Urothelium cell line (cell line): ENCODE measurements at regions not wholly inside any gene's neighbourhood (a gene's known extent, or its start where the extent isn't known, plus 50 kb on each side); places are given as distances from the start of the nearest gene placed in this dataset.

Experiments
- DNase-seq: peaks from one replicate; pipeline ENCODE4 v3.0.0; 2011; ENCODE audit warnings: low spot score, mixed read lengths
- FAIRE-seq: peaks from 2 replicates; lab custom pipeline; 2011; peaks lifted over from hg19 to GRCh38; lab: Jason Lieb, UNC

DNA sequence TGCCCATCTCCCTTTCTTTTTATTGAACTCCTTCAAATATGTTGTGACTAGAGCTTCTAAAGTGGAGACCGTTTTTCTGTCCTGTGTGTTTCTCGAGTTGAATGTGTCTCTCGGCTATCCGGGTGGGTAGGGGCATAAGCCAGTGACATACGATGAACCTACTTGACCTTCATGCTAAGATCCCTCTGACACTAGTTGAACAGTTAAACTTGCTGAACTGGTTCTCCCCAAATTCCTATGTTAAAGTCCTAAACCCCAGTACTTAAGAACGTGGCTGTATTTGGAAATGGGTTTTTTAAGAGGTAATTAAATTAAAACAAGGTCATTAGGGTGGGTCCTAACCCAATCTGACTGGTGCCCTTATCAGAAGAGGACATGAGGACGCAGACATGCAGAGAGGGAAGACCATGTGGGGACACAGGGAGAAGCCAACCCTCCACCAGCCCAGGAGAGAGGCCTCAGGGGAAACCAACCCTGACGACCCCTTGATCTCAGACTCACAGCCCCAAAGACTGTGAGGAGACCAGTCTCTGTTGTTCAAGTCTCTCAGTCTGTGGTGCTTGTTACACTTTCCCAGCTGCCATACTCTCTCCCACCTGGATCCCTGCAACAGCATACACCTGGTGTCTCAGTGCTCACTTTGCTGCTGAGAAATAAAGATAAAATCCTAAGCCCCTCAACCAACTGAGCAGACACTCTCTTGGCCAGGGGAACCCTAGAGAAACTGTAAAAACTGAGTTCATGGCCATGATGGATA lies 208.4 kb downstream of the MYLK4 start:
- FAIRE-seq (no peak), DNase-seq (no peak)

DNA sequence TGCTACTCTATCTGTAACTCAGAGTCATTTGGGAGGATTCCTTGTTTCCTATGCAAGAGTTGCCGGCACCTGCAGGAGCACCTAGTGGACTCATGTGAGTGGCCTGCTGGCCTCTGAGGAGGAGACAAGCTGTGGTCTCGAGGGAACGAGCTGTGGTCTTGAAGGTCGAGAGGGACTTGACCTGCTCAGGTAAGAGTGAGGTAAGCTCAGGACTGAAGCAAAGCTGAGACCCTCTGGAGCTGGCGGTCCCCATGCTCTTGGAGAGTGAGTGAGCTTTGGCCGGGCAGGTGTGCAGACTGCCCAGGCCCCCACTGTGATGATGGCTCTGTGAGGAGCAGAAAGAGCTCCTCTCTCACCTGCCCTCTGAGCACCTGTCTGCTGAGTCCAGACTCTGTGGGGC lies 214.3 kb downstream of the MYLK4 start:
- DNase-seq (no peak), FAIRE-seq (no peak)

DNA sequence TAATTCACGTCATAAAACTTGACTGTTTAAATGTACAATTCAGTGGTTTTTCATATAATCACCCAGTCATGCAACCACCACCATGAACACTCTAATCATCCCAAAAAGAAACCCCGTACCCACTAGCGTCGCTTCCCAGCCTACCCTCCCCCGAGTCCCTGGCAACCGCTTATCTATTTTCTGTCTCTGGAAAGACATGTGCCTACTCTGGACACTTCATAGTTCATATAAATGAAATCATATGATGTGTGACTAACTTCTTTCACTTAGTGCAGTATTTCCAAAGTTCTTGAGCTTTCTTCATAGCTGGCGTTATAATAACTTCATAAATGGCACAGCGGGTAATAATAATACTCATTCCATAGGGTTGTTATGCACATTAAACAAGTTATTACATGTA lies 215.2 kb downstream of the MYLK4 start:
- no peak for FAIRE-seq
- no peak for DNase-seq

DNA sequence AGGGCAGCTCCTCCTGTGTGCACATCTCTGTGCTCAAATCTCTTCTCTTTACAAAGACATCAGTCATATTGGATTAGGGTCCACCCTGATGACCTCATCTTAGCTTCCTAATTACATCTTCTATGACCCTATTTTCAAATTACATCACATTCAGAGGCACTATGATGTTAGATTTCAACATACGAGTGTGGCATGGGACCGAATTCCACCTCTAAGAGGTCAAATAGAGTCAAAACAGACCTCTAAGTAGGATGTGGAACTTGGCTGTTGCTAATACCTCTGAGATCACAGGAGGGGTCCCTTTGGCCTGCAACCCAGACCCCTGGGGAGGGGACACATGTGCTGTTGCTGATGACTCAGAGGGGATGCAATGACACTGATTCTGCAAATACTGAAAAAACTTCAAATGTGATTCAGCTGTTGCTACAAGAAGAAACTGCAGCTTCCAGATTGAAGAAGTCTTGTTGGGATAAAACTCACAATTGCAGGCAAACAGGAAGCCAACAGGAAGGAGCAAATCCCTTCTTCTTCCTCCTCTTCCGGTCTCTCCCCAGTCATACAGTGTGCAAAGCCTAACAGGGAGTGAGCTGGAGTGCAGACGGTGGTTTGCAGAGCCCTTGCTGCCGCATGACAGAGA lies 216.2 kb downstream of the MYLK4 start:
- FAIRE-seq (no peak), DNase-seq (no peak)

DNA sequence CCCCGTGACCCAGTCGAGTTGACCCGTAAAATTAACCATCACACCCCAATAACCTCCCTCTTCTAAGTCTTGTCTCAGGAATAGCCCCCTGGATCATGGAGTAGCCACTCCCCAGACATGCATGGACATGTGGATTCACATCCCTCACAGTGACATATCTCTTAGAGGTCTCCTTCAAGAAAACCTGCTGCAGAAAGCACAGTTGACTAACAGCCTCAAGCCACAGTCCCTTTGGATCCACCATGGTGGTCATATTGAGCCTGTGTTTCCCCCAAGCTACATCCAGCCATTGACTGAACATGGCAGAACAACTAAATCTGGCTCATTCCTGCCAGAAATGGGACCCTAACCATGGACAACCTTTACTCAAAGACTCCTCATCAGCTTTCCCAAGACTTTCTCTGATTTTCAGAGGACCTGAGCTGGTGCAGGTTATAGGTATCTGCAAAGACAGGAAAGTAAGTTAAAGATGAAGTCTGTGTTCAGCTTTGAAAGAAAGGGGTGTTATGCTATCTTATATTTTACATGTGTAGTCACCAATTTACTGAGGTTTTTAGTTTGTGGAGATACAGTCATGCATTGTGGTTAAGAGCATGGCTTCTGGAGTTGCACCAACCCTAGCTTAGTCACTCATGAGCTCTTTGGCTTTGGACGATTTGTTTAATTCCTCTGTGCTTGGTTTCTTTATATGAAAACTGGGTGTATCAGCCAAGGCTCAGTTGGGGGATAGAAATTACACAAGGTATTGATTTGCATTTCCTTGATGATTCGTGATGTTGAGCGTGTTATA lies 219.1 kb downstream of the MYLK4 start:
- FAIRE-seq (no peak), DNase-seq (peak; percentile 25)

DNA sequence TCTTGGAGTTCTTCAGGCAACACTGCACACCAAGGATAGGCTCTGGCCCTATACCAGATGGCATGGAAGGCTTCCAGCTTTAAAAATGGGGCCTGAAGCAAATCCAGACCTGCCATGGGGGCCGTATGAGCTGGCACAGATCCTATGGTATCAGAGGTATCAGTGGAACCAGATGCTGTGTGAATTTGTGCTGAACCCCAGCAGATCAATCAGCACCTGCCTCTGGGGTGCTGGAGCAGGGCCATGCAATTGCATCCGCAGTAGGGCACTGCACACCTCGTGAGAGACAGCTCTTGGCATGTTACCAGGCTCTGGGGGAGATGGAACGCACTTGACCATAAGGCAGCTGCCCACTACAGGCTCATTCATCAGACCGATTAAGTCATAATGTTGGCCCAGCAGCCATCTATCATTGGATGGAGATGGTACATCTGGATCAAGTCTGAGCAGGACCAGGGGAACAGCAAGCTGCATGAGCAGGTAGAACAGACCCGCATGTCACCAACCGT lies 221.5 kb downstream of the MYLK4 start:
- DNase-seq = no peak
- no peak for FAIRE-seq

DNA sequence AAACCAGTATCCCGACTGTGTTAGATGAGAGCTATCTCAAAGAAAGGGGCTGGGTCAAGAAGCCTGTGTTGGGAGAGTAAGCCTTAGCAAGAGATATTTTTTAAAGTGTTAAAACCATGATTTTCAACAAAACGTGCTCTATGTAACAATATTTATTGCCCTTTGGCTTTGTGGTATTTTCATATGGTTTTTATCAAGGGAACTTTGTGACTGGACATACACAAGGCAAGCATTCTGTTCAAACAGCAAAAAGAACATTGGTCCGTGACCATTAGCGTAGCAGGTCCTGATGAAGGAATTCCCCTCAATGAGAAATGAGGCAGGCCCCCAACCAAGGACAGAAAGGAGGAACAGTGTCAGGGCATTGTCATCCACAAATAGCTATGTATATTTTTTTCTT lies 222.6 kb downstream of the MYLK4 start:
- no peak for FAIRE-seq
- no peak for DNase-seq

DNA sequence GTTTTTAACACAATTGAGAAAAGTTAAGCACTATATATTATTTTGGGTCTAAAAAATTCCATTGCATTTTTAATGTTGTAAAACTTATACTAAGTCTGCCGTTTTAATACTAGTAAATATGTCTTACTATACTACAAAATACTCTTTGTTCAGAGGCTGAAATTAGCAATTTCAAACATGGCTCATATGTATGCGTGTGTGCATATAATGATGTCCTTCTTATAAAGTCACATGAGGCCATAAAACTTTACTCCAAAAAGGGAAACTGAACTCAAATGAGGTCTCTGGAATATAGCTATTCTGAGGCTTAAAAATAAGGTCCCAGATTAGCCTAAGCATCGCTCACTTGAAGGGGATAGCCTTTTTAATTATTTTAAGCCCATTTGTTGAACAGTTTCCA lies 224.0 kb downstream of the MYLK4 start:
- DNase-seq (no peak), FAIRE-seq (no peak)

DNA sequence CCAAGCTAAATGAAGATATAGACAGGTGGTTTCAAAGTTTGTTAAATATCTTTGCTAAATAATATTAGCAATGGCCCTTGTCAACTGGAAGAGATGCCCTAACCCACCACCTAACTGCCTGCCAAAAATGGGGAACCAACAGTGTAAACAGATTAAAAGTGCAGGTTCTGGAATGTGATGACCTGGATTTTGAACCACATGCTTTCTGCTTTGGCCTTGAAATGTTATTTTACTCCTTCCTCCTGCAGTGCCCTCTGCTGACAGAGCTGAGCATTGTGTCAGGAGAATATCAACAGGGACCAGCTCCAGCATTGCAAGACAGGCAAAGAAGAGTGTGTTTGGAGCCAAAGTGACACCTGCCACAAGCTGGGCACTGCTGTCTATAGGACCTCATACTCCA lies 226.6 kb downstream of the MYLK4 start:
- DNase-seq (no peak), FAIRE-seq (no peak)

DNA sequence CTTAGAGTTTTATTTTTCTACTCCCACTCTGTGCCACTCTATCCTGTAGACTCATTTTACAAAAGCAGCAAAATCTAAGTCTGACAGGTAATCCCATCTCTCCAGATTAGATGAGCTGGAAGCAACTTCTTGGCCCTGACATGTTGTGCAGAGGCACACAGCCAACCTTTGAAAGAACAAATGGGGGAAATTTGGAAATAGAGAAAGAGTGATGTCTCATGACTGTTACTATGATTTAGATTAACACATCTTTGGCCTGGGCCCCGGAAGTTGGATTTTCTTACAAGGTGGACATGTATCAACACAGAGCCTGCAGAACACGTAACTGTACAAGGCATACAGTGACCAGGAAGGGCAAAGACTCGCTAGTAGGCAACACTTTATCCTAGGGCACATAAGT lies 227.7 kb downstream of the MYLK4 start:
- FAIRE-seq (no peak), DNase-seq (no peak)

DNA sequence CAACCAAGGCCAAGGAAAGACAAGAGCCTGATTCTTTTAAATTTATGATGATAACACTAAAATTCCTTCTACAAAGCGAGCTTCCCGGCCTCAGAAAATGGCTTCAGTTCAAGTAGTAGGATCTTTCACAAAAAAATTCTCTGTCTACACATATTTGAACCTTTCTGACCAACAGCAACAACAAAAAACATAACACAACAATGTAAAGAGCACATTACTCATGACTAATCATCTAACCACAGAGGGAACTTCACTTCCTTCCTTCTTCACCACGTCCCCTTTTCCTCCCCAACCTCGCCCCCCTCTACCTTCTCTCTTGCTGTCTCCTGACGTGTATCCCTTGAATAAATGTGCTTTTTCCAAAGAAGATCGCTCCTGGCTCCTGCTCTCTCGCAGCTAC lies 228.2 kb downstream of the MYLK4 start:
- FAIRE-seq = no peak
- peak; percentile 44 for DNase-seq

DNA sequence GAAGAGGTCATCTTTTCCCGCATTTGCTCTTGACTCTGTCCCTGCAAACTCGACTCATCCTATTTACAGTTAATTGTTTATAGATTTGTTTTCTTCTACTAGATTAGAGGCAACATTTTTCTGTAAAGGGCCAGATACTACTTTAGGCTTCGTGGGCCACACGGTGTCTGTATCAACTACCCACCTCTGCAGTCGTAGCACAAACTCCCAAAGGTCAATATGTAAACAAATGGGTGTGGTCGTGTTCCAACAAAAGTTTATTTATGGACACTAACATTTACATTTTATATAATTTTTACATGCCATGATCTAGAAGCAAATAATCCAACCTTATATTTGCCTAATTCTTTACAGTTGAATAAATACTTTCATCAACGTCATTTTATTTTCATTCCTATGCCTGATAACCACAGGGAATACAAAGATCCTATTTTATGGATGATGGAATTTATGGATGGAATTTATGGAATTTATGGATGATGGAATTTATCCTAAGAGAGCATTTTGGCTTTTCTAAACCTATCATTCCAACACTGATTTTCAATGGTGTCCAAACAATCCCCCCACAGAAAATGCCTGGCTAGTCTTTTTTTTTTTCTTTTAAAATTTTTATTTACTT lies 232.8 kb downstream of the MYLK4 start:
- DNase-seq (no peak), FAIRE-seq (no peak)

DNA sequence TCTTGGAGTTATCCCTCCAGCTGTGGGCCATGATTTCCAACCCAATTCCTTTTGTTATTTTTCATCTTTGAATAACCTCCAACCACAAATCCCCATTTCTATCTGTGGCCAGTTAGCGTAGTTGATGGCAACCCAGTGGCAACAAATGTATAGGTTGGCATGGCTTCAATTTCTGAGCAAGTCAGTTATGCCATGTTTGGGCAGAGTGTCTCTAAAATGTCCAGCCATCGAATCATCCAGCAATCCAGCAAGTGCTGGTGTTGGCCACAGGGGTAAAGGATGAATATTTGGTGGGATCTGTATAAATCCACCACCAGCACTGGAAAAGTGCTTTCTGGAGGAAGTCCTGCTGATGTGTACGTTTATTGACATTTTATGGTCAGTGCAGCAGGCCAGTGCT lies 233.3 kb downstream of the MYLK4 start:
- no peak for FAIRE-seq
- DNase-seq = no peak

DNA sequence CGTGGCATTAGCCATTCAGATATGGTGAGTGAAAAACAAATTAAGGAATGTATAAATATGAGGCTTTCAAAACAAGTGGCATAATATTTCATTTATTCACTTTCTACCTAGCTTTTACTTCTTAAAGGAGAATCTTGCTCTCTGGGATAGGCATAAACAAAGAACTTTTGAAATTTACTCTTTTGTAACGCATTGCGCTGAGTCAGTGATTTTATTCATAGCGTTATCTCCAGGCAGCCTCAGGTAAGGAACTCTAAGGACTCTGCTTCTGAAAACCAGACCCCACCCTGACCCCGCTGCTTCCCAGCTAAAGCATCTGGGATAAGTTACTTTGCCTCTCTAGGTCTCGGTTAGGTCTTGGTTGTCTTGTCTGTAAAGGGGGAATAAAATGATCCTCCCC lies 234.7 kb downstream of the MYLK4 start:
- DNase-seq = no peak
- FAIRE-seq = no peak

DNA sequence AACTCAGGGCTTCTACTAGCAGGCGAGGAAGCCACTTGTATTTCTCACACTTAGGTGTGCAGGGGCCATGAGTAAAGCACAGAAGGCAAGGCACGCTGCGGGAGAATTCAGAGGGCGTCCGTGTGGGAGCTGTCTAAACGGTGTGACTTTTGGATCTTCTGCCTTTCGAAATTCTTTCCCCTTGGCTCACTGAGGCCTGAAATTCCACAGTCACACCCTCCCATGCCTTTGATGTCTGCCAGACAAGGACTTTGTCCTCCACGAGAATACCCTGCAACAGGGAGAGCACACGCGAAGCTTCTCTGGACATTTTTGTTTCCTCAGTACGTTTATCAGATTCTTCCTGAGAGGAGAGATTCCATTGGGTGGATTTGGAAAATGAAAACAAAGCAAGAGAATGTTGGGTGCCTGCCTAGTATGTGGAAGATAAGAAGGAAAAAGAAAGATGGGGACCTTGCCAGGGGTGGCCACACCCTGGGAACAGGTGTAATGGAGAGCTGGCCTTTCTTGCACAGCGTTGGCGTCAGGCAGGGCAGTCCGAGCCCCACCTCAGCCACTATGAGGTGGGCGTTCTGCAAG lies 235.7 kb downstream of the MYLK4 start:
- no peak for FAIRE-seq
- DNase-seq = no peak

DNA sequence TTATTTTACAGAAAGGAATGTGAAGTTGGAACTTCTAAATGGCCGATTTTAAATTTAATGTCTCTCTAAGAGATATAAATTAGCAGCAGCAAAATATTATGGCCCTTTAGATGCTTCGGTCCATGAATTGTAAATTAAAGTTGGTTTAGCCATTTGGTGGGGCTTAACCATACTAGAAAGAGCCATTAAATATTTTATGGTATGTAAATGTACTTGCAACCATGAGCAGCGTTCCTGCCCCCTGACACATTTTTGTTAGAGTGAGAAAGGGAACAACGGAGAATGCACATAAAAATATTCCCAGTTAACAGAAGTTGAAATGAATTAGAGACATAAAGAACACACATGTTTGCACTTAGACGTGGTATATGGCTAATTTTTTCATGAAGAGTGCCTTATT lies 237.9 kb downstream of the MYLK4 start:
- DNase-seq (no peak), FAIRE-seq (no peak)

DNA sequence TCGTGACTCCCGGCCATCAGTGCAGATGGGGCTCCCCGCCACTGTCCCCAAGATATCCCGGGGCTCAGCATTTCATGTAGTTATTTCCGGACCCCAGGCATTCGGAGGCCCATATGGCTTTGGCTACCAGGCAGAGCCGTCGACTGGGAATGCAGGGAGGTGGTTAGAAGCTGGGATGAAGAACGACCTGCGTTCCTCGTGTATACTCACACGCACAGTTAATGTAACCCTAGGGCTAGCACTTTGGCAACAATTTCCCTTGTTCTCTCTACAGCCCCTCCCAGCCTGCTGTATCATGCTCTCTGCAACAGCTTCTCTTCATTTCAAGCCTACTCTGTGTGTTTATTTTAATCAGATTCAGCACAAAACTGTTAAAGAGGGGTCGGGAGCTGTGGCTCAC lies 240.4 kb downstream of the MYLK4 start:
- DNase-seq (no peak), FAIRE-seq (no peak)

DNA sequence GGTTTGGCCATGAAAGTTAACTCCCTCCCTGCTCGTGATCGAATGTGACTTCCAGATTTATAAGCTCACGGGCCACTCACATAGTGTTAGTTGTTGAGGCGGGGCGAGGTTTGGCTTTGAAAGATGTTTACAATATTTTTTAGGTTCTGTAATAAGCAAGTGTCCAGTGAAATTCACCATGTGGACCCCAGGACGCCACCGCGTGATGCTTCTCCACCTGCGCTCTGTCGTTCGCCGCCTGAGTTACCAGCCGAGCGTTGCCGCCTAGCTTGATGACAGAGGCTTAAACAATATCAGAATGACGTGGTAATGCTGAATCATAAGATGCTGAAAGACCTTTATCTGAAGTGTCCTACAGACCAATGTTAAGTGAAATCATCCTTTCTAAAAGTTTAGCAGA lies 241.0 kb downstream of the MYLK4 start:
- FAIRE-seq = no peak
- no peak for DNase-seq

DNA sequence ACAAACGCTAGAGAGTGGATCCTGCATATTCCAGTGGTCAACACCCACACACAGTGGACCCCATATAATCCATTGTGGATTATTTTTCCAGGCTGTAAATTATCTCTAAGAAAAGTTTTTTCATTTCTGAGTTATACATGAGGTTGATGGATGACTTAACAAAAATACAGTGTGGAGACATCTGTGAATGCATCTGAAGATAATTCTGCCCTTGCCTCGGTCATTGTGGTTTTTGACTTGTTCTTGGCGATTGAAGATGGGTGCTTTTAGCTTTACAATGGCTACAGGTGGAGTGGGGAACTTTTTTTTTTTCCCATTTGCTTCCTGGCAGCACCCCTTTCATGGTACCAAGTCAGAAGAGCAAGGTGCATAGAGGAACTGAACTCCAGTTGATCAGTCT lies 242.7 kb downstream of the MYLK4 start:
- no peak for DNase-seq
- FAIRE-seq = no peak

DNA sequence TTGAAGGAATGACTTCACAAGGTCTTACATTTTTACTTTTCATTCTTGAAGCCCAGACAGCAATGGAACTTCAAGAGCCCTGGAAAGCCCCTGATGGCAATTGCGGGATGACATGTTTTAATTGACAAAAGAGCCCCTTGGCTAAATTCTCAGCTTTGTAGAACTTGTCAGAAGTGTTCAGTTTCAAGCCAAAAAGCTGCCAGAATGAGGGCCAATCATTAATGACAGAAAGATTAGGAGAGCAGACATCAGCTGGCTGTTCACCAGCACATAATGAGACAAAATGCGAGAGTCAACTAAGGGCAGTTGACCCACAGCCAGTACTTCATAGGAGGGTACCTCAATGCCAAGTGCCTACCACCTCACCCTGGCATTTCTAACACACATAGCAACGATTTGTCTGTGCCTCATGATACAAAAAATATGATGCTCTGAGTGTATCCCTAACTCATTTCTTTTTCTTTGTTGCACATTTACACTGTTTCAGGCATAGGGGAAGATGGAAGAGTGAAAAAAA lies 243.1 kb downstream of the MYLK4 start:
- no peak for FAIRE-seq
- no peak for DNase-seq

DNA sequence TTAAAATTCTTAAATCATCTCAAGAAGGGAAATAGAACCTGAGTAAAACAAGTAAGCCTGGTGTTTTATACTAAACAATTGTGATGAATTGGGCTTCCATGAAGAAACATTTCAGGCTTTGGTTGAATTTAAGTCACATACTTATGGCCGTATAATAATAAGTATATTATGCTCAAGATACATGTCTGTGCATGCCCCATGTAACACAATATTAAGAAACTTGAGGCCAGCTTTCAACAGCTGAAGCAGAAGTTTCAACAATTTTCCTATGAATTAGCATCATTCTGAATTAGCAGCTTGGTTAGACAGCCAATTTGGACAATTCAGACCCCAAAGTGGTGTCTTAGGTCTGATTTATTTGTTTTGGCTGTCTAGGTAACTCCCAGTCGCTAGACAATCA lies 243.7 kb downstream of the MYLK4 start:
- DNase-seq (no peak), FAIRE-seq (no peak)
